ENCODE measurements at regions not wholly inside any gene's neighbourhood (a gene's known extent, or its start where the extent isn't known, plus 50 kb on each side); places are given as distances from the start of the nearest gene placed in this dataset.
"Not testable (repeated sequence)": the region's sequence is repeated elsewhere in the genome, so short reads cannot be mapped to it uniquely, and the experiment has no call there.

DNA sequence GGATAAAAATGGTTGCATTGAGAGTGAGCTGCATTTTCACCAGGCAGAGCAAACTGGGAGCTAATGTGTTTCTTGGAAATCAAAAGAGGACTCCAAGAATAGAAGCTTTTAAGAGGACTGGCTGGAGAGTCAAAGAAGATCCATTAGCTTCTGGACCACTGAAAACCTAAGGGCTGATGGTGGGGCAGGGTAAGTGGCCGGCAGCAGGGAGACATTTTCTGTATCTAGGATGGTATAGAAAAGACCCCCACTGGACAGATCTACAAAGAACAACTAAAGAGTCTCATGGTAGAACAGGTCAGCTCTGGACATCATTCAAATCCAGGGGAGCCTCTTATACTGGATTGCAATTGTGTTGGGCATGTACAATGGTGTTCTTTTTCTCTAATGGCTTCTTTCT is 262.3 kb downstream of the PTGER3 start:
- no peaks in the 10 kb centered on the region for H3K36me3 Mint-ChIP-seq (ENCODE audit: low read depth)
- no peak for DNase-seq
- no peaks in the 10 kb centered on the region for H3K9me3 Mint-ChIP-seq
- intact Hi-C loops (cut with micrococcal nuclease), result no loop called here
- H3K27ac Mint-ChIP-seq, result no peak overlapping the region
- H3K27me3 Mint-ChIP-seq (ENCODE audit: low read depth), result no peaks in the 10 kb centered on the region
- no peak overlapping the region for H3K4me3 Mint-ChIP-seq
- CTCF ChIA-PET, result no interaction called here
- no peaks in the 10 kb centered on the region for H3K4me1 Mint-ChIP-seq (ENCODE audit: low read depth)

DNA sequence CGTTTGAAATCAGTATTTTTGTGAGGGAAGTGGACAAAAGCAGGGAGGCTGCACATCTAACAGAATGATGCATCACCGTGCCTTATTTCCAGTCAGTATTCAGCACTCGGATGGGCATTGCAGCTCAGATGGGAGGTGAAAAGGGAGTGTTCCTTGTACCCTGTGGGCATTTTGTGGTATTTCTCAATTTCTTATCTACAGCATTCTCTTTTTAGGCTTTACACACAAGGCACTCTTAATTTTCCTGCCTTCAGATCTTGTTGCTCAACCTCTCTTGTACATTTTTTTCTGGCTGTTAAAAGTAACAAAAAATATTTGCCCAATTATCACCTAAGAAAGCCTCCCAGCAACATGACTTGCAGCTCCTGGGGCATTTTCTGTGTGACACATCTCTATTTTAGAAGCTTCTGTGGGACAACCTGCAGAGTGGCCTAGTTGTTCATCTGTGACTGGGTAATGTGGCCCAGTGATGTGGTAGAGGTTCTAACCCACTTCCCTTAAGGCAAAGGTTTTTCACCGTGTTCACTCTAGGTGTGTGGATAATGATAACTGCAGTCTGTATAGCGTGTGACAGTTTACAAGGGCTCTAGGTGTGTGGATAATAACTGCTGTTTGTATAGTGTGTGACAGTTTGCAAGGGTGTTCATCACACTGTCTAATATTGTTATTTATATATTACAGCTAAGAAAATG is 257.2 kb downstream of the PTGER3 start:
- no peak for DNase-seq
- Mint-ChIP-seq H3K4me3 (no peak overlapping the region), H3K27ac (no peak overlapping the region), H3K9me3 (no peaks in the 10 kb centered on the region), H3K36me3 (ENCODE audit: low read depth) (no peaks in the 10 kb centered on the region), H3K27me3 (ENCODE audit: low read depth) (no peaks in the 10 kb centered on the region), H3K4me1 (ENCODE audit: low read depth) (no peaks in the 10 kb centered on the region)
- intact Hi-C loops (cut with micrococcal nuclease), result no loop called here
- CTCF ChIA-PET, result no interaction called here

- H3K4me3 Mint-ChIP-seq; H3K4me1 Mint-ChIP-seq (ENCODE audit: low read depth); DNase-seq; H3K27ac Mint-ChIP-seq; H3K27me3 Mint-ChIP-seq (ENCODE audit: low read depth); intact Hi-C loops (cut with micrococcal nuclease); H3K9me3 Mint-ChIP-seq; H3K36me3 Mint-ChIP-seq (ENCODE audit: low read depth): not testable (repeated sequence)
- CTCF ChIA-PET, result interaction anchor here (0.7 kb wide), 1 partner anchor 285 kb away, joined by 5 read pairs; no protein-coding TSS in a partner anchor
Observed at GRCh38 chr1:70795064-70795463, 252.6 kb downstream of the PTGER3 start.

DNA sequence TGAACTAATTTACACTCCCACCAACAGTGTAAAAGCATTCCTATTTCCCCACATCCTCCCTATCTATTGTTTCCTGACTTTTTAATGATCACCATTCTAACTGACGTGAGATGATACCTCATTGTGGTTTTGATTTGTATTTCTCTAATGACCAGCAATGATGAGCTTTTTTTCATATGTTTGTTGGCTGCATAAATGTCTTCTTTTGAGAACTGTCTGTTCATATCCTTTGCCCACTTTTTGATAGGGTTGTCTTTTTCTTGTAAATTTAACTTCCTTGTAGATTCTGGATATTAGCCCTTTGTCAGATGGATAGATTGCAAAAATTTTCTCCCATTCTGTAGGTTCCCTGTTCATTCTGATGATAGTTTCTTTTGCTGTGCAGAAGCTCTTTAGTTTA is 251.3 kb downstream of the PTGER3 start:
- H3K4me3 Mint-ChIP-seq; H3K27me3 Mint-ChIP-seq (ENCODE audit: low read depth); intact Hi-C loops (cut with micrococcal nuclease); H3K36me3 Mint-ChIP-seq (ENCODE audit: low read depth); H3K4me1 Mint-ChIP-seq (ENCODE audit: low read depth); DNase-seq; CTCF ChIA-PET; H3K27ac Mint-ChIP-seq; H3K9me3 Mint-ChIP-seq: not testable (repeated sequence)

- H3K9me3 Mint-ChIP-seq; H3K4me1 Mint-ChIP-seq (ENCODE audit: low read depth); H3K27me3 Mint-ChIP-seq (ENCODE audit: low read depth); H3K4me3 Mint-ChIP-seq; H3K36me3 Mint-ChIP-seq (ENCODE audit: low read depth); CTCF ChIA-PET; DNase-seq; H3K27ac Mint-ChIP-seq; intact Hi-C loops (cut with micrococcal nuclease): not testable (repeated sequence)
Observed at GRCh38 chr1:70802625-70803024, 245.0 kb downstream of the PTGER3 start.

- DNase-seq, result no peak
- no peaks in the 10 kb centered on the region for H3K4me1 Mint-ChIP-seq (ENCODE audit: low read depth)
- H3K4me3 Mint-ChIP-seq, result no peak overlapping the region
- CTCF ChIA-PET, result no interaction called here
- intact Hi-C loops (cut with micrococcal nuclease), result no loop called here
- no peaks in the 10 kb centered on the region for H3K27me3 Mint-ChIP-seq (ENCODE audit: low read depth)
- H3K9me3 Mint-ChIP-seq, result peaks cover 6% of the 10 kb centered on the region
- H3K36me3 Mint-ChIP-seq (ENCODE audit: low read depth), result no peaks in the 10 kb centered on the region
- no peak overlapping the region for H3K27ac Mint-ChIP-seq
Observed at GRCh38 chr1:70805641-70806040, 242.0 kb downstream of the PTGER3 start.

DNA sequence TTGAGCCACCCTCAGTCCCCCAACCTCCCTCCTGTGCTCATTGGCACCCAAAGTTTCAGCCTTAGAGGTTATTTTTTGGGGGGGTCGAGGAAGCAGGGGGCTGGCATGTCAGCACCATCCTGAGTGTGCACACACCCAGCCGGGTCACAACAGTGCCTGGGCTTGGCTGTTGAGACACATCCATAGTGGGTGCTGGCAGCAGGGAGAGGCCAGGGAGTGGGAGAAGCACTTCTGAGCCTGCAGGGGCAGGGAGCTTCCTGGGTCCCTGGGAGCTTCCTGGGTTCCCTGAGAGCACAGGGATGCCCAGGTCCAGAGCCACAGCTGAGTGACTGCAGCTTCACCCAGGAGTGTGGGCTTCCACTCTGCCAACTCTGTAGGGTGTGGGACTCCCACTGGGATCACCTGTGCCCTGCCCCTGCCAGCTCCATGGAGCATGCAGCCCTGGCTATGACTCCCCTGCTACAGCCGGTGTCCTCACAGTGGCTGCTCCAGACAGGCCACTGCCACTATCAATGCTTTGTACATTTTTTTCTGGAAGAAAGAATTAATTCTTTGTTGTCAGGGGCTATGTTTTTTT is 240.4 kb downstream of the PTGER3 start:
- Mint-ChIP-seq H3K4me1 (ENCODE audit: low read depth) (no peaks in the 10 kb centered on the region), H3K9me3 (peaks cover 6% of the 10 kb centered on the region), H3K27ac (no peak overlapping the region), H3K4me3 (no peak overlapping the region), H3K27me3 (ENCODE audit: low read depth) (no peaks in the 10 kb centered on the region), H3K36me3 (ENCODE audit: low read depth) (no peaks in the 10 kb centered on the region)
- intact Hi-C loops (cut with micrococcal nuclease), result no loop called here
- DNase-seq, result no peak
- CTCF ChIA-PET, result no interaction called here

- H3K36me3 Mint-ChIP-seq (ENCODE audit: low read depth), result no peaks in the 10 kb centered on the region
- no peaks in the 10 kb centered on the region for H3K27me3 Mint-ChIP-seq (ENCODE audit: low read depth)
- H3K27ac Mint-ChIP-seq, result no peak overlapping the region
- H3K4me1 Mint-ChIP-seq (ENCODE audit: low read depth), result no peaks in the 10 kb centered on the region
- intact Hi-C loops (cut with micrococcal nuclease), result no loop called here
- CTCF ChIA-PET, result no interaction called here
- H3K9me3 Mint-ChIP-seq, result peaks cover 3% of the 10 kb centered on the region
- H3K4me3 Mint-ChIP-seq, result no peak overlapping the region
- DNase-seq, result no peak
Observed at GRCh38 chr1:70809069-70809468, 238.5 kb downstream of the PTGER3 start.

DNA sequence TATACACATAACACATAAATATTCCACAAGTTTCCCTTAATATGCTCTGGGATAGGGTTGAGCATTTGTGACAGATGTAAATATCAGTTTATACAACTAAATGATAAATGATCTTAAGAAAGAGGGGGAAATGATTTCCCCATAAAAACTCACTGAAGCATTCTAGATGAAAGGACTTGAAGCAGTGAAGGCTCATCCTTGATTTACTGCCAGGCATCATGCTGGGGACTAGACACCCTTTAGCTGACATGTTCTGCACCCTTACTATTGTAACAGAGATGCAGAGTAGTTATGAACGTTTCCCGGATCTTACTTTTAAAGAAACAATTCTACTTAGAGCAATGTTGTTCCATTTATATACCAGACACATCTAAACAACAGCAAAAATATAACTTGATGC is 235.8 kb downstream of the PTGER3 start:
- no peak for DNase-seq
- intact Hi-C loops (cut with micrococcal nuclease), result no loop called here
- H3K27me3 Mint-ChIP-seq (ENCODE audit: low read depth), result no peaks in the 10 kb centered on the region
- H3K9me3 Mint-ChIP-seq, result no peaks in the 10 kb centered on the region
- H3K27ac Mint-ChIP-seq, result no peak overlapping the region
- H3K36me3 Mint-ChIP-seq (ENCODE audit: low read depth), result no peaks in the 10 kb centered on the region
- CTCF ChIA-PET, result no interaction called here
- no peak overlapping the region for H3K4me3 Mint-ChIP-seq
- H3K4me1 Mint-ChIP-seq (ENCODE audit: low read depth), result no peaks in the 10 kb centered on the region

DNA sequence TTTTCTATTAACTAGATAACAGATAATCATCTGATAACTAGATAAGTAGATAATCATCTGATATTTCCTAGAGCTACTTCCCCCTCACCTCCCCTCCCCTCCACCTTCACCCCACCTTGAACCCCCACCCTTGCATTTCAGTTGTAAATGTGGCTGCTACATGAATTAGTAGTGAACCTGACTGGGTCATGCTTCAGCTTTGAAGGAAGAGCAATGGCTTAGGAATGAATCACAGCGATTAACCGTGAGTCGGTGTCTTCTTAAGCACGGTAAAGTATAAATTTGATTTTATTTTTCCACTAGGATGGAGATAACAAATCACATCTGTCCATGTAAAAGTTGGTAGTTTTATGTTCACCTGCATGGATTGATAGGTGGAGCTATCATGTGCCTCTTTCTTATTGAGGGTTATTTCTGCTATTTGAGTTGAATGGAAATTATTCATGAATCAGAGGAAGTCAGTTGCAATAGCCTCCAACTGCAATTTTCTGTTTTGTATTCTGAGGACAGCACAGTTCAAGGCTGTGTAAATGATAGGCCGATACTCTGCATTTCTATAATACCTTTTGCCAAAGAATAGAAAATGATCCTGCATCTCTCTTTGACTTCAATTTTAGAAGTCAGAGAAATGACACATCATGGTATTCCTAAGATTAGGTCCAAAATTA is 235.0 kb downstream of the PTGER3 start:
- no peaks in the 10 kb centered on the region for H3K27me3 Mint-ChIP-seq (ENCODE audit: low read depth)
- CTCF ChIA-PET, result no interaction called here
- intact Hi-C loops (cut with micrococcal nuclease), result no loop called here
- no peak overlapping the region for H3K4me3 Mint-ChIP-seq
- no peaks in the 10 kb centered on the region for H3K4me1 Mint-ChIP-seq (ENCODE audit: low read depth)
- H3K9me3 Mint-ChIP-seq, result no peaks in the 10 kb centered on the region
- no peaks in the 10 kb centered on the region for H3K36me3 Mint-ChIP-seq (ENCODE audit: low read depth)
- DNase-seq, result no peak
- H3K27ac Mint-ChIP-seq, result no peak overlapping the region

DNA sequence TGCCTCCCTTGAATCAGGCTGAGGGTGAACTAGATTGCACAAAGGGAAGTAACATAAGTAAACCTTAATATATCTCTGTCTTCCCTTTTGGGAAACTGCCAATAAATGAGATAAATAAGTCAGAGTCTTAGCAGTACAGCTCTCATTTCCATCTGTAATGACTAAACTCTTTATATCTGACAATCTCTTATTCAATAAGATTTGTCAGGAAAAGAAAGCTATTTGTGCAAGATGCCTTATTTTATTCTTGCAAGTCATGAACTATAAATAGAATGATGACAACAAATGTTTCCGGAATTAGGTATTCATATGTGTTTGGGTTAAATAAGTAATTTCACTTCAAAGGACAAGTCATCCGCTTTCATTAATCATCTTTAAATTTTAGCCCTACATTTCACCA is 229.2 kb downstream of the PTGER3 start:
- Mint-ChIP-seq H3K9me3 (no peaks in the 10 kb centered on the region), H3K27me3 (ENCODE audit: low read depth) (no peaks in the 10 kb centered on the region), H3K36me3 (ENCODE audit: low read depth) (no peaks in the 10 kb centered on the region), H3K4me3 (no peak overlapping the region), H3K4me1 (ENCODE audit: low read depth) (no peaks in the 10 kb centered on the region), H3K27ac (no peak overlapping the region)
- intact Hi-C loops (cut with micrococcal nuclease), result no loop called here
- CTCF ChIA-PET, result interaction anchor here (0.7 kb wide), 1 partner anchor 723 kb away, joined by 4 read pairs; no protein-coding TSS in a partner anchor
- DNase-seq, result no peak

GRCh38 chr1:70819231-70819630 is 228.4 kb downstream of the PTGER3 start:
- CTCF ChIA-PET, result interaction anchor here (0.6 kb wide), 1 partner anchor 10 kb away, joined by 3 read pairs; no protein-coding TSS in a partner anchor
- Mint-ChIP-seq H3K27me3 (ENCODE audit: low read depth) (no peaks in the 10 kb centered on the region), H3K36me3 (ENCODE audit: low read depth) (no peaks in the 10 kb centered on the region), H3K27ac (no peak overlapping the region), H3K4me1 (ENCODE audit: low read depth) (no peaks in the 10 kb centered on the region), H3K9me3 (no peaks in the 10 kb centered on the region), H3K4me3 (no peak overlapping the region)
- intact Hi-C loops (cut with micrococcal nuclease), result no loop called here
- DNase-seq, result no peak

DNA sequence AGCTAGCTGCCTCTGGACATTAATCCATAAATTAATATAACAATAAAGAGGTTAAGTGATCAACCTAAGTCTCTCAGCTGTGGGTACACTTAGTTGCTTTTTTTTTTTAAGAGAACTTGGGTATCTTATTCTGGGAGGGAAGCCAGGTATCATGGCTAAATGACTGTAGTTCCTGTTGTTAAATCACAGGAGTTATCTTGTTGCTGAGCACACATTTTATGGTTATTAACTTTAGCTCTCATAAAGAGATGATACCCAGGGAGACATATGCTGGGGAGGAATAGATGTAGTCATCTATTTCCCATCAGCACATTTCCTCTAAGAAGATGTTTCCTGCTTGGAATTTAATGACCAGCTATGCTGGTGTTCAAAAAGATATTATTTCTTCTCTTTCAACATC is 227.8 kb downstream of the PTGER3 start:
- H3K4me1 Mint-ChIP-seq (ENCODE audit: low read depth), result no peaks in the 10 kb centered on the region
- H3K27me3 Mint-ChIP-seq (ENCODE audit: low read depth), result no peaks in the 10 kb centered on the region
- H3K9me3 Mint-ChIP-seq, result no peaks in the 10 kb centered on the region
- H3K27ac Mint-ChIP-seq, result no peak overlapping the region
- CTCF ChIA-PET, result interaction anchor here (0.6 kb wide), 1 partner anchor 9 kb away, joined by 3 read pairs; no protein-coding TSS in a partner anchor
- intact Hi-C loops (cut with micrococcal nuclease), result no loop called here
- DNase-seq, result no peak
- H3K36me3 Mint-ChIP-seq (ENCODE audit: low read depth), result no peaks in the 10 kb centered on the region
- H3K4me3 Mint-ChIP-seq, result no peak overlapping the region

Data from activated naive CD4-positive, alpha-beta T cell treated with anti-CD3 and anti-CD28 coated beads for 36 hours (primary cell).